ENCODE measurements at regions not wholly inside any gene's neighbourhood (a gene's known extent, or its start where the extent isn't known, plus 50 kb on each side); places are given as distances from the start of the nearest gene placed in this dataset.
"Not testable (repeated sequence)": the region's sequence is repeated elsewhere in the genome, so short reads cannot be mapped to it uniquely, and the experiment has no call there.

GRCh38 chr13:90732049-90732448, 615.4 kb upstream of the MIR17HG start:
- DNase-seq: peak; percentile 13

DNA sequence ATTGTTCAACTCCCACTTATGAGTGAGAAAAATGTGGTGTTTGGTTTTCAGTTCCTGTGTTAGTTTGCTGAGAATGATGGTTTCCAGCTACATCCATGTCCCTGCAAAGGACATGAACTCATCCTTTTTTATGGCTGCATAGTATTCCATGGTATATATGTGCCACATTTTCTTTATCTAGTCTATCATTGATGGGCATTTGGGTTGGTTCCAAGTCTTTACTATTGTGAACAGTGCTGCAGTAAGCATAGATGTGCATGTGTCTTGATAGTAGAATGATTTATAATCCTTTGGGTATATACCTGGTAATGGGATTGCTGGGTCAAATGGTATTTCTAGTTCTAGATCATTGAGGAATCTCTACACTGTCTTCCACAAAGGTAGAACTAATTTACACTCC, 613.0 kb upstream of the MIR17HG start:
- not testable (repeated sequence) for DNase-seq

DNA sequence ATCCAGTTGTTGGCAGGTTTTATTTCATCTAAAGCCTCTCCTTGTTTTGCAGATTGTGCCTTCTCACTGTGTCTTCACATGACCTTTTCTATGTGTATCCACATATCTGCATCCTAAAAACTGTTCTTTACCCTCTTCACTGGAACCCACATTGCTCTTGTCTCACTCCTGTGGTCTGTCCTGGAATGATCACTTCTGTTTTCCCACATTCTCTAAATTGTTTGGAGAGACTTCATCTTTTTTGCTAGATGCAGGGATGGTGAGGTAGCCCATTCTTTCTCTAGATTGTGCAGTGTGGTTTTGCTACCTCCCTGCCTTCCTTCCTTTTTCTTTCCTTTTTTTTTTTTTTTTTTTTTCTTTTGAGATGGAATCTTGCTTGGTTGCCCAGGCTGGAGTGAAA, 608.6 kb upstream of the MIR17HG start:
- DNase-seq: no peak

- no peak for DNase-seq
These were observed 607.4 kb upstream of the MIR17HG start for GRCh38 chr13:90740099-90740498.

- no peak for DNase-seq
These were observed 605.1 kb upstream of the MIR17HG start for GRCh38 chr13:90742381-90742780.

GRCh38 chr13:90746230-90746629, 601.3 kb upstream of the MIR17HG start:
- DNase-seq: no peak

DNA sequence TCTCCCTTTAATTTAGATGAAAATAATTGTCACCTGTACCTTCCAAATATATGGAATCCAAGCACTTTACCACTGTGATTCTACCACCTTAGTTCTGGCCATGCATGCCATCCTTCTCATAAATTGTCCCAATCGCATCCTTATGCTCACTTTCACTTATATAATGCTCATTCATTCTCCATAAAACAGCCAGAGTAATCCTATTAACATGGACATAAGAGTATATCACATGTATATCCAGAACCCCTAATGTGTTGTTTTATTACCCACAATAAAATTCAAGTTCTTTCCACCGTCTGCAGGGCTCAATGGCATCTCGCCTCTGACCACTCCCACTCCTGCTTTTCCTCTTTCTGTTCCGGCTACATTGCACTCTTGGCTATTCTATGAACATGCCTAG, 597.5 kb upstream of the MIR17HG start:
- DNase-seq: no peak

- DNase-seq: no peak
These were observed 596.5 kb upstream of the MIR17HG start for GRCh38 chr13:90751026-90751425.

DNA sequence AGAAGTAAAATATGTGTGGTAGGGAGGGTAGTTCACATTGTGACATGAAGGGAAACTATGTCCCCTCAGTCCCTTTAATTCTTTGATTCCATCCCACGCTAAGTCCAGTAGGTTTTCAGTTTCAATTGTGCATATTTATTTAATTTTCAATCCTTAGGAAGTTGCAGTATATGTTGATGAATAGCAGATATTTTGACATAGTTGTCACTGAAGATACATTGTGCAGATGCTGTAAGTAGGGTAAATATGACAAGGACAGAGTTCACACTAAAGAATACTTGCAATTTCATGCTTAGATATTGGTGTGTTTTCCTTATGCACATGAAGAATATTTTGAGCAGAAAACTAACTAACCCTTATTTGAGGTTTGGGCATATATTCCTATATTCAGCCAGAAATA, 595.4 kb upstream of the MIR17HG start:
- DNase-seq: no peak

DNA sequence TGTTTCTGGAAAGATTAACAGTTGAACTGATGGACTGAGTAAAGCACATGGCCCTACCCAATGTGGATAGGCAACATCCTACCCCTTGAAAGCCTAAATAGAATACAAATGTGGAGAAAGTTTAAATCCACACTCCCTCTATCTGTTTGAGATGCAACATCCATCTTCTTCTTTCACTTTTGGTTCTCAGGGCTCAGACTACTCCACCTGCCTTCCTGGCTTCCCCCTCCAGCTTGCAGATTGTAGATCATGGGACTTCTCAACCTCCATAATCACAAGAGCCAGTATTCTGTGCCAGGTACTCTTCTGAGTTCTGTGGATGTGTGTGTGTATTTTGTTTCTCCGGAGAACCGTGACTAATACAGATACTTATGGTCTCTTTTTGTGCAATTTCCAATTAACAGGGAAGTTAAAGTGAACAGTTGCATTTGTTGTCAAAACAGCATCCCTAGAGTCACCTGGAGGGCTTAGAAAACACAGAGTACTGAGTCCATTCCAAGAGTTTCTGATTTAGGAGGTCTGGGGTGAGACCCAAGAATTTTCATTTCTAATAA, 590.3 kb upstream of the MIR17HG start:
- DNase-seq: peak; percentile 0

GRCh38 chr13:90760639-90761038, 586.8 kb upstream of the MIR17HG start:
- DNase-seq: peak; percentile 22

GRCh38 chr13:90763476-90764150, 583.9 kb upstream of the MIR17HG start:
- no peak for DNase-seq

DNA sequence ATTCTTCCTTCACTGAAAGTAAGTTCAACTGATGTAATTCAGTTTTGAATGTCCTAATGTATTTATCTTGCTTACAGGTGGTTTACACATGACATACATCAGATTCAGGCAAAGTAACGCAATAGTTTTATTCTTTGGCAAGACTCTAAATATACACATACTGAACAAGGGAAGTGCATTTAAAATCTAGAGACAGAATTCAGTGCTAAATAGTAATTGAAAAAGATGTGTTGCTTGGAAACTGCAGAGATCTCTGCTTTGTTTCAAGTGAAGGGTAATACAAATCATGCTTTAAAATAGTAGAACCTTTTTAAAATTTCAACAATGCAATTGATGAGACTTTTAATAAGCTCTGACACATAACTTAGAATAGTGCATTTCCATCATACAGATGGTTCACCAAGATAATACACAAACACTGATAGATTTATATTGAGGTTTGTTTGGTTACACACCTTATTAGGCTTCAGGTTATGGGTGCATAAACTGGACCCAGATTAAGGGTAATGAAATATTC, 581.0 kb upstream of the MIR17HG start:
- DNase-seq: no peak

- DNase-seq: no peak
These were observed 579.4 kb upstream of the MIR17HG start for GRCh38 chr13:90768116-90768515.

GRCh38 chr13:90769387-90769786, 578.1 kb upstream of the MIR17HG start:
- DNase-seq: no peak

DNA sequence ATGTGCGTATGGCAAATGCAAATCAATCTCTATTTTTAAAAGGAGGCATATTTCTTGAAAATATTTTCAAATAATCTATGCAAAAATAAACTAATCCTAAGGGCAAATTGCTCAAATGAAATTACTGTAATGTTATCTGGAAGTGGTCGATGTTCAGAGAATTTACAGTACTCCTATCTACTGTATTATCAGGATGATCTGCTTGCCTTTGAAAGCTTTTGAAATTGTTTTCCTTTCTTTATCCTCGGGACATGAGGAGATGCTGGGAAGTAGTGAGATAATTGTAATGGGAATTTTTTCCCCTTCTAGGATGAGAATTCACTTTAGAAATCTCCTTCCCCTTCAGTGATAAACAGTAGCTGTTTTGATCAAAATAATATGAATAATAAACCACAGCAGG, 577.2 kb upstream of the MIR17HG start:
- no peak for DNase-seq

GRCh38 chr13:90773681-90774080, 573.8 kb upstream of the MIR17HG start:
- DNase-seq: no peak

GRCh38 chr13:90776051-90776748, 571.3 kb upstream of the MIR17HG start:
- DNase-seq: no peak

DNA sequence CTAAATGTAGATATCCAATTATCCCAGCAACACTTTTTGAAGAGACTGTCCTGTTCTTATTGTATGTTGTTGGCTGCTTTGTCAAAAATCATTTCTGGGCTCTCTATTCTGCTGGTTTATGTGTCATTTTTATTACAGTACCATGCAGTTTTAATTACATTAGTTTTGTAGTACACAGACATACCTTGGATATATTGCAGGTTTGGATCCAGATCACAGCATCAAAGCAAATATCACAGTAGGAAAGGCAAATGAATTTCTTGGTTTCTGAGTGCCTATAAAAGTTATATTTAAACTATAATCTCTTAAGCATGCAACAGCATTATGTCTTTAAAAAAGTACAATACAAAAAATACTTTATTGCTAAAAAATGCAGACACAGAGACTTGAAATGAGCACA, 564.2 kb upstream of the MIR17HG start:
- no peak for DNase-seq

- DNase-seq: no peak
These were observed 560.5 kb upstream of the MIR17HG start for GRCh38 chr13:90787007-90787406.

- no peak for DNase-seq
These were observed 555.2 kb upstream of the MIR17HG start for GRCh38 chr13:90792335-90792734.

DNA sequence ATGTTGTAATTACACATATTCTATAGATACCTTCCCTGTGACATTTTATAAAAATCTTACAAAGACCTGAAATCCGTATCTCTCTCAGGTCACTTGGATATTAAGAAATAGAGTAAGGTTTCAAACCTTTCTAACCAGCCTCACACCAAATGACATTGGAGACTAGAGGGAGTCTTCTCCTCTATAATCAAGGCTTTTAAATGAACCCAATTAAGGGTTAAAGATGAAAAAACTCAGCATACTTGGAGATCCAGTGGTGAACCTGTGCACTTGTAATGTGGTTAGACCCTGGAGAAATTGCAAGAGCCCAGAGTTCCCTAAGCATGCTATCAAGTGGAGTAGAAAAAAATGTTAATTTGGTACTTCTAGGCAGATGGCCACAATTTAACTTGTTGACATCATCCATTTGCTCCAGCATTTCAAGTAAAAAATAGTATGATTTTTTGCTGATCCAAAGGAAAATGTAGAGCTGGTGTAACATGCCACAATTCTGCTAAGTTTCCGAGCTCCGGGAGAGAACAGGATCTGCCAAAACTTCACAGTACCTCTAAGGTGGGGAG, 554.1 kb upstream of the MIR17HG start:
- DNase-seq: no peak

DNA sequence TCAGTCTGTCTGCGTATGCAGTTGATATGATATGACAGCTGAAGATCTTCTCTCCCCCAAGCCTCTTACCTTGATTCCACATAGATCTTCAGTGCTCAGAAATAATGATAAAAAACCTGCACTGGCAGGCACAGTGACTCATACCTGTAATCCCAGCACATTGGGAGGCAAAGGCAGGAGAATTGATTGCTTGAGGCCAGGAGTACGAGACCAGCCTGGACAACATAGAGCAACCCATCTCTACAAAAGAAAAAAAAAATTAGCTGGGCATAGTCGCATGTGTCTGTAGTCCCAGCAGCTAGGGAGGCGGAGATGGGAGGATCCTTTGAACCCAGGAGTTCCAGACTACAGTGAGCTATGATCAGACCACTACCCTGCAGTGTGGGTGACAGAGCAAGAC, 551.0 kb upstream of the MIR17HG start:
- no peak for DNase-seq

DNA sequence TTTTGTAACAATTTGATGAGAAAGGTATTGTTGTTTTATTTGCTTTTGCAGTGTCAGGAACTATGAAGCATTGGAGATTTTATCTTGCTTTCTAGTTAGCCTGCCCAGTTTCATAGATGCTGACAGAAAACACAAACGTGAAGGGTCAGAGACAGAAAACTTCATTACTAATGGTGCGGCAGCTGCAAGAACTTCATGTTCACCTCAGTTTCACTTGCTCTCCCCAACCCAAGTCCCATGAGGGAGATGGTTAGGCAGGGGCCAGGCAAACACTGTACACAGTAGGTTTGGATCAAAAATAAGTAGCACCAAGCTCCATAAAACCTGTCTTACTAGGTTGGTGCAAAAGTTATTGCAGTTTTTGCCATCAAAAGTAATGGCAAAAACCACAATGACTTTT, 550.2 kb upstream of the MIR17HG start:
- DNase-seq: no peak

All from DMS53 (cell line).